Loucy (cell line): ENCODE measurements at regions not wholly inside any gene's neighbourhood (a gene's known extent, or its start where the extent isn't known, plus 50 kb on each side); places are given as distances from the start of the nearest gene placed in this dataset.

ENCODE experiments used
- H2AFZ ChIP-seq: fragments of 200-600 bp; sonication (generic); 2 replicates; pipeline ENCODE4 v1.6.0; 2016; ENCODE audit warnings: antibody characterized with exemption, mild to moderate bottlenecking, low read length, moderate library complexity
- H3F3A ChIP-seq: fragments of 200-600 bp; 2 replicates; pipeline ENCODE4 v1.6.0; 2016; ENCODE audit warnings: antibody characterized with exemption, low read depth, mild to moderate bottlenecking
- H3K27me3 ChIP-seq: fragments of 200-600 bp; sonication (generic); 2 replicates; pipeline ENCODE4 v1.6.1; 2014; ENCODE audit warnings: low read length, mild to moderate bottlenecking; ENCODE audit not compliant: insufficient read depth, poor library complexity, severe bottlenecking
- H3K36me3 ChIP-seq: fragments of 200-600 bp; sonication (generic); 2 replicates; pipeline ENCODE4 v1.6.1; 2016; ENCODE audit warnings: low read length; ENCODE audit not compliant: insufficient read depth
- H3K4me1 ChIP-seq: fragments of 200-600 bp; sonication (generic); 2 replicates; pipeline ENCODE4 v1.5.1; 2014; ENCODE audit warnings: low read length, mild to moderate bottlenecking; ENCODE audit not compliant: insufficient read depth, poor library complexity, severe bottlenecking
- H3K4me2 ChIP-seq: fragments of 200-600 bp; sonication (generic); 2 replicates; pipeline ENCODE4 v1.6.0; 2014; ENCODE audit warnings: antibody characterized with exemption, low read length, low read depth, mild to moderate bottlenecking; ENCODE audit not compliant: poor library complexity, severe bottlenecking
- H3K4me3 ChIP-seq: fragments of 200-600 bp; sonication (generic); 2 replicates; pipeline ENCODE4 v1.5.1; 2014; ENCODE audit warnings: low read length, mild to moderate bottlenecking, mixed read lengths; ENCODE audit not compliant: poor library complexity, severe bottlenecking
- H3K79me2 ChIP-seq: fragments of 200-600 bp; sonication (generic); 2 replicates; pipeline ENCODE4 v1.6.1; 2014; ENCODE audit warnings: low read length; ENCODE audit not compliant: insufficient read depth
- H3K9ac ChIP-seq: fragments of 200-600 bp; sonication (generic); 2 replicates; pipeline ENCODE4 v1.6.0; 2014; ENCODE audit warnings: mild to moderate bottlenecking, low read depth, low read length, moderate library complexity; ENCODE audit not compliant: poor library complexity, severe bottlenecking
- H3K9me2 ChIP-seq: fragments of 200-600 bp; sonication (generic); replicated peaks from 2 replicates; pipeline ENCODE4 v1.6.1; 2016; ENCODE audit warnings: low read depth, low read length, mixed read lengths
- H3K9me3 ChIP-seq: fragments of 200-600 bp; sonication (generic); 2 replicates; pipeline ENCODE4 v1.6.1; 2014; ENCODE audit warnings: mild to moderate bottlenecking, antibody characterized with exemption, low read length, low read depth; ENCODE audit not compliant: insufficient read depth
- H4K20me1 ChIP-seq: fragments of 200-600 bp; sonication (generic); 2 replicates; pipeline ENCODE4 v1.6.0; 2014; ENCODE audit warnings: antibody characterized with exemption, low read length, mild to moderate bottlenecking; ENCODE audit not compliant: insufficient read depth, poor library complexity, severe bottlenecking
- CTCF ChIP-seq: fragments of 200-600 bp; sonication (generic); conservative IDR thresholded peaks from 2 replicates; pipeline ENCODE4 v1.5.1; 2014; ENCODE audit warnings: mild to moderate bottlenecking, antibody characterized with exemption, low read length
- EZH2phosphoT487 ChIP-seq: fragments of 200-600 bp; IDR thresholded peaks from 2 replicates; pipeline ENCODE4 v1.6.1; 2018; ENCODE audit warnings: antibody characterized with exemption, mild to moderate bottlenecking, moderate library complexity, borderline replicate concordance

- Histone ChIP-seq H3K79me2 (no peaks in the 10 kb centered on the region), H3K4me2 (no peak overlapping the region), H4K20me1 (no peaks in the 10 kb centered on the region), H3K27me3 (no peaks in the 10 kb centered on the region), H3K4me1 (no peaks in the 10 kb centered on the region), H3K36me3 (no peaks in the 10 kb centered on the region), H3K9me2 (no peaks in the 10 kb centered on the region), H3K4me3 (no peak overlapping the region), H3F3A (no peaks in the 10 kb centered on the region), H3K9me3 (no peaks in the 10 kb centered on the region), H2AFZ (no peak overlapping the region), H3K9ac (no peak overlapping the region)
- TF ChIP-seq CTCF (no peak), EZH2phosphoT487 (no peak)
These were observed 167.4 kb upstream of the TACR3 start for GRCh38 chr4:103887191-103887590.

GRCh38 chr4:103885152-103885551, 165.4 kb upstream of the TACR3 start:
- no peaks in the 10 kb centered on the region for H3K9me3 ChIP-seq
- H3F3A ChIP-seq: no peaks in the 10 kb centered on the region
- H2AFZ ChIP-seq: no peak overlapping the region
- no peak overlapping the region for H3K4me2 ChIP-seq
- no peak for TF ChIP-seq CTCF
- no peak for TF ChIP-seq EZH2phosphoT487
- H3K4me1 ChIP-seq: no peaks in the 10 kb centered on the region
- H3K36me3 ChIP-seq: no peaks in the 10 kb centered on the region
- no peaks in the 10 kb centered on the region for H3K79me2 ChIP-seq
- no peaks in the 10 kb centered on the region for H3K9me2 ChIP-seq
- H3K9ac ChIP-seq: no peak overlapping the region
- H3K4me3 ChIP-seq: no peak overlapping the region
- H4K20me1 ChIP-seq: no peaks in the 10 kb centered on the region
- no peaks in the 10 kb centered on the region for H3K27me3 ChIP-seq

GRCh38 chr4:103867311-103867710, 147.5 kb upstream of the TACR3 start:
- Histone ChIP-seq H3K4me2 (no peak overlapping the region), H3K9me2 (0 out of 2 replicates have a peak, but pooled peaks cover 3% of the 10 kb centered on the region), H2AFZ (no peak overlapping the region), H3K36me3 (no peaks in the 10 kb centered on the region), H3K9ac (no peak overlapping the region), H3K4me1 (no peaks in the 10 kb centered on the region), H3K4me3 (no peak overlapping the region), H3K27me3 (no peaks in the 10 kb centered on the region), H4K20me1 (no peaks in the 10 kb centered on the region), H3K79me2 (no peaks in the 10 kb centered on the region), H3K9me3 (no peaks in the 10 kb centered on the region), H3F3A (no peaks in the 10 kb centered on the region)
- TF ChIP-seq EZH2phosphoT487 (no peak), CTCF (no peak)
